Tibial nerve (tissue), 4 donors: ENCODE measurements at regions not wholly inside any gene's neighbourhood (a gene's known extent, or its start where the extent isn't known, plus 50 kb on each side); places are given as distances from the start of the nearest gene placed in this dataset.

Experiments
- EP300 ChIP-seq, 2 donors: sonication (generic); formaldehyde crosslinking; IDR thresholded peaks; one replicate each; pipeline ENCODE4 v1.6.1; 2017; ENCODE audit warnings: antibody characterized with exemption in 2 of 2, mild to moderate bottlenecking in 1 of 2
- POLR2A ChIP-seq, 2 donors: fragments of 450-650 bp; IDR thresholded peaks; one replicate each; pipeline ENCODE4 v1.6.1; 2017; ENCODE audit warnings: antibody characterized with exemption in 2 of 2, mild to moderate bottlenecking in 2 of 2, moderate library complexity in 2 of 2
- TF ChIP-seq, protein P1 (sequence below), 5 experiments: fragments of 200-600 bp in 3 of 5; fragments of 450-650 bp in 2 of 5; sonication (generic) in 3 of 5; IDR thresholded peaks; one replicate each; pipeline ENCODE4 v1.5.1; 2016 to 2019; ENCODE audit warnings: antibody characterized with exemption in 5 of 5, mild to moderate bottlenecking in 3 of 5, moderate library complexity in 2 of 5

DNA sequence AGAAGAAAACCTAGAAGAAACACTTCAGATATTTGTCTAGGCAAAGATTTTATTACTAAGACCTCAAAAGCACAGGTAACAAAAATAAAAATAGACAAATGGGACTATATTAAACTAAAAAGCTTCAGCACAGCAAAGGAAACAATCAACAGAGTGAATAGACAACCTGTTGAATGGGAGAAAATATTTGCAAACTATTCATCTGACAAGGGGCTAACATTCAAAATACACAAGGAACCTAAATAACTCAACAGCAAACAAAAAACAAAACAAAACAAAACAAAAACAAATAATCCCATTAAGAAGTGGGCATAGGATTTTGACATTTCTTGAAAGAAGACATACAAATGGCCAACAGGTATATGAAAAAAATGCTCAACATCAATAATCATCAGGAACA, 192.7 kb upstream of the ZCCHC13 start:
- TF ChIP-seq, protein P1, sequence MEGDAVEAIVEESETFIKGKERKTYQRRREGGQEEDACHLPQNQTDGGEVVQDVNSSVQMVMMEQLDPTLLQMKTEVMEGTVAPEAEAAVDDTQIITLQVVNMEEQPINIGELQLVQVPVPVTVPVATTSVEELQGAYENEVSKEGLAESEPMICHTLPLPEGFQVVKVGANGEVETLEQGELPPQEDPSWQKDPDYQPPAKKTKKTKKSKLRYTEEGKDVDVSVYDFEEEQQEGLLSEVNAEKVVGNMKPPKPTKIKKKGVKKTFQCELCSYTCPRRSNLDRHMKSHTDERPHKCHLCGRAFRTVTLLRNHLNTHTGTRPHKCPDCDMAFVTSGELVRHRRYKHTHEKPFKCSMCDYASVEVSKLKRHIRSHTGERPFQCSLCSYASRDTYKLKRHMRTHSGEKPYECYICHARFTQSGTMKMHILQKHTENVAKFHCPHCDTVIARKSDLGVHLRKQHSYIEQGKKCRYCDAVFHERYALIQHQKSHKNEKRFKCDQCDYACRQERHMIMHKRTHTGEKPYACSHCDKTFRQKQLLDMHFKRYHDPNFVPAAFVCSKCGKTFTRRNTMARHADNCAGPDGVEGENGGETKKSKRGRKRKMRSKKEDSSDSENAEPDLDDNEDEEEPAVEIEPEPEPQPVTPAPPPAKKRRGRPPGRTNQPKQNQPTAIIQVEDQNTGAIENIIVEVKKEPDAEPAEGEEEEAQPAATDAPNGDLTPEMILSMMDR (IDR thresholded peaks at IDR 0.05), result no peak
- TF ChIP-seq EP300 (IDR thresholded peaks at IDR 0.05) (no peak), POLR2A (IDR thresholded peaks at IDR 0.05) (no peak)
